SHP77 (cell line): ENCODE measurements at regions not wholly inside any gene's neighbourhood (a gene's known extent, or its start where the extent isn't known, plus 50 kb on each side); places are given as distances from the start of the nearest gene placed in this dataset.
"Not testable (repeated sequence)": the region's sequence is repeated elsewhere in the genome, so short reads cannot be mapped to it uniquely, and the experiment has no call there.

Experiments
- DNase-seq, 2 experiments: peaks; one replicate each; lab custom pipeline; 2025; lab: John Stamatoyannopoulos, UW

DNA sequence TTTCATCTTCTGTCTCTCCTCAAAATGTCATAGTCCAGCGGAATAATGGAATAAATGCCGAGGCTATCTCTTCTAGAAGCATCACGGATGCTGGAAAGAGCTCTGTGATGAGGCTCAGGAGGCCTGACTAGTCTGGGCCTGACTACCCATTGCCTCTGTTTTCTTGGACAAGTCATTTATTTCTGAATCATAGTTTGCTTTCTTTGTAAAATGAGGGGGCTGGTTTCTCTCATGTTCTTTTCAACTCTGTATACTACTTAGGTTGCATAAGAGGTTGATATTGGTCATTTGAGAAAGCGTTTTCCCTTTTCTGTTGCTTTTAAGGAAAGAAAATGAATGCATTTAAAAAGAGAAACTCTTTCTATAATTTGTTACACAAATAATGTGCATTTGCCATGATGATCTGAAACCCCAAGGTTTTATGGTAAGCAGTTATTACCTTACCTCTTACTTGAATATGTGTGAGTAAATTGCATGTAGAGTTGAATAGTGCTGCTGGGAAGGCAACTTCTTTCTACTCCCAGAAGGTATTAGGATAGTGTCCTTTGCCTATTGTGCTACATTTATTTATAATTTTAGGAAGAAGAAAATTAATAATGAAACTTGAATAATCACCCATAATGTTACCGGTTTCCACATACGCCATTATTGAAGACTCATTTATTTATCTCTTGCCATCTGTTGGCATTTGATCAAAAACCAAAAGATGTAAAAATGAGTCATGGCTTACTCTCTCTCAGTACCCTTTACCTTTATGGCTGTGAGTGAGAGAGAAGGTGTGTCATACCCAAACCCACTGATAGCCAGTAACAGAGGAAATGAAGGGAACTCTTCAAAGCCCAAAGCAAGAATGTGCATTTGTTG lies 179.1 kb downstream of the FASLG start:
- no peak for DNase-seq

GRCh38 chr1:172838680-172839313 lies 179.9 kb downstream of the FASLG start:
- no peak for DNase-seq

GRCh38 chr1:172839639-172840038 lies 180.7 kb downstream of the FASLG start:
- DNase-seq = not testable (repeated sequence)

- no peak for DNase-seq
Observed at GRCh38 chr1:172843444-172843843, 184.5 kb downstream of the FASLG start.

DNA sequence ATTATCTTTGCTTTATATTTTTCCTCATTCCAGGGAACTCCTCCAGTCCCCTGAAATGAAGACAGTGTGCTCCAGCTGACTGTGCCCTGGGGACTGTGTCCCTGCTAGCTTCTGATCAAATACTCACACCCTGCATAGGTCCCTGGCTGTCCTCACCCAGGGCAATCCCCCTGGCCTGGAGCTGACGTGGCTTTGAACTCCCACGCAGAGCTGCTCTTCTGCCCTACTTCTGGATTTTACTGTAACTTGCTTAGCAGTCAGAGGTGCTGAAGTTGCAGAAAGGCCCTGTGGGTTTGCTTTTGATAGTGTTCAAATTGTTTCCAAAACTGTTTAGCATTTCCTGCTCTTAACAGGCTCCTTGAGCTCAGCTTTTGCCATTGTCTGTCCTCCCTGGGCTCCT lies 186.5 kb downstream of the FASLG start:
- DNase-seq = no peak

GRCh38 chr1:172845865-172846264 lies 187.0 kb downstream of the FASLG start:
- no peak for DNase-seq

GRCh38 chr1:172847814-172848213 lies 188.9 kb downstream of the FASLG start:
- DNase-seq = not testable (repeated sequence)

DNA sequence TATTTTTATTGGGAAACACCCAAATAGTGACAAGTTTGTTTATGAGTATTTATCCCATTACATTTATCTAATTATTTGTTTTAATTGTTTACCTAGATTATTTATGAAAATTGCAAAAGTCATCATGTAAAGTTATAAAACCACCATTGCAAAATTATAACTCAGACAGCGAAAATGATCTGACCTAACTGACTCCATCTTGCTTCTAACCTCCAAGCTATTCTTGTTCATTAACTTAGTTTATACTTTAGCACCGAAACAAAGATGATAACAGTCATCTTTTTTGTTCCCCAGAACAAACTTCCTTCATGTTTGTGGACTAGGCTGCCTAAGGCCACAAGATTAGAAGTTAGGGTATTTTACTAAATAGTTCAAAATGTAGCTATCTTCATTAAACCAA lies 190.8 kb downstream of the FASLG start:
- DNase-seq = no peak

- no peak for DNase-seq
Observed at GRCh38 chr1:172851077-172851476, 192.2 kb downstream of the FASLG start.

- DNase-seq = no peak
Observed at GRCh38 chr1:172851856-172852255, 193.0 kb downstream of the FASLG start.

DNA sequence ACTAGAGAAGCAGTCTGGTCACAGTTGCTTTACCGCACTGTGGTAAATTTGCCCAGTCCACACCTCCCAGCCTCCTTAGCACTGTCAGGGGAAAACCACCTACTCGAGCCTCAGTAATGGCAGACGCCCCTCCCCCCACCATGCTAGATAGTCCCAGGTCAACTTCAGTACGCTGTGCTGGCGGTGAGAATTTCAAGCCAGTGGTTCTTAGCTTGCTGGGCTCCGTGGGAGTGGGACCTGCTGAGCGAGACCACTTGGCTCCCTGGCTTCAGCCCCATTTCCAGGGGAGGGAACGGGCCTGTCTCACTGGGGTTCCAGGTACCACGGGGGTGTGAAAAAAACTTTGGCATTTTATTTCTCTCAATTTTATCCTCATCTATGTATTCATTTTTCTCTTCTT lies 194.8 kb downstream of the TNFSF18 start:
- not testable (repeated sequence) for DNase-seq

- no peak for DNase-seq
Observed at GRCh38 chr1:172863031-172863430, 187.7 kb downstream of the TNFSF18 start.

DNA sequence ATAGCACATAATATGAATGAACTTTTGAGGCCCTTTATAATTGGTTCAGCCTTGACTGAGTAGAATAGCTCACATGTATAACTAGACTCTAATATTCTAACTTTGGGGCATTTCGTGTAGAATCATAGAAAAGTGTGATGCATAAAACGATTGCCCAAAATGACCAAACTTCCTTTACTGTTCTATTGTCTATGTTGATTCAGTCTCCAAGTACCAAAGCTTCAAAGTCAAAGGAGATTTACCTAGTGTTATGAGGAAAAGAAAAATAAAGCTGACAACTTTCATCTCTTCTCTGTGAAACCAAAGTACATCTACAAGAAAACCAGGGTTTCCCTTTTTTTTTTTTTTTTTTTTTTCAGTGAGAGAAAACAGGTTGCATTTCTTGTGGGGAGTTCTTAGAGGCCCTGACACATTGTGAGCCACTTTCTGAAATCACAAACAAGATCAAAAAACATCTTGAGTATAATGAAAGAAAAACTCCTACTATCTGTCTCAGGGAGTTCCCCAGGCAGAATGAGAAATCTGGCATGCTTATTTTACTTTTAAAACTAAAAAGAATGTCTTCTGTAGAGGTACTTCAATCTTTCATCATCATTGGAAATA lies 183.4 kb downstream of the TNFSF18 start:
- DNase-seq = no peak

GRCh38 chr1:172870901-172871606 lies 179.7 kb downstream of the TNFSF18 start:
- DNase-seq = no peak

GRCh38 chr1:172874950-172875349 lies 175.8 kb downstream of the TNFSF18 start:
- DNase-seq = no peak

GRCh38 chr1:172875892-172876291 lies 174.8 kb downstream of the TNFSF18 start:
- no peak for DNase-seq

DNA sequence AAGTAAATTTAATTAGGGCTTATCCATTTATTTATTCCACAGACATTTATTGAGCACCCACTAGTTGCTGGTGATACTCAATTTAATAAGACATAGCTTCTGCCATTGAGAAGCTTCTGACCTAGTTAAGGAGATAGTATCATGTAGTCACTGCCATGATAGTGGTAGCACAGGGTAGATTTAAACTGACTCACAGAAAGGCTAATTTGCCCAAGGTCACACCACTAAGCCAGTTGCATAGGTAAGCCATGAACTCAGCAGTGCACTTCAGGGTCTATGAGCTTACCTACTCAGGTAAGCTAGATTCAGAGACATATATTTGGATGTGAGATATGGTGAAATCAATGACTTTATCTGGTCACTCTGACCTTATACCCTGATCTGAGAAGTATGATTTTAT lies 168.4 kb downstream of the TNFSF18 start:
- no peak for DNase-seq

DNA sequence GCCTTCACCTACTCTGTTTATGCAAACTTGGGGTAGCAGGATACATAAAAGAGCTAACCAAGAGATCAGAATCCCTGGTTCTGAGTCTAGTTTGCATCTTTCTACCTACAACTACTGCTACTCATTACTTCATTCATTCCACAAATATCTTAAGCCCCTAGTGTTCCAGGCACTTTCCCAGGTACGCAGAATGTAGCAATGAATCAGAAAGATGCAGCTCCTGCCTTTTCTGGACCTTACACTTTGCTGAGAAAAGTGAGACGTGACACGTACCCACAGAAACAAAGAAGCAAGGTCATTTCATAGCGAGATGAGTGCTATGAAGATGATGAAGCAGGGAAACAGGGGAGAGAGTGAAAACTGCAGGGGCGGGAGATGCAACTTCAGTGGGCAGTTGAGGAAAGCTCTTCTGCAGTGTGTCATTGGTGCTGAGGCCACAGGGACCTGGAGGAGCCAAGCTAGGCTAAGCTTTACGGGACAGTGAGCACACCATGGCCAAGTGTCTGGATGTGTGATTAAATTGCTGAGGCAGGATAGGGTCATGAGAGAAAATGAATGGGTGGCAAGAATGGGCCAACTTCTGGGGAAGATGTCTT lies 167.9 kb downstream of the TNFSF18 start:
- no peak for DNase-seq

DNA sequence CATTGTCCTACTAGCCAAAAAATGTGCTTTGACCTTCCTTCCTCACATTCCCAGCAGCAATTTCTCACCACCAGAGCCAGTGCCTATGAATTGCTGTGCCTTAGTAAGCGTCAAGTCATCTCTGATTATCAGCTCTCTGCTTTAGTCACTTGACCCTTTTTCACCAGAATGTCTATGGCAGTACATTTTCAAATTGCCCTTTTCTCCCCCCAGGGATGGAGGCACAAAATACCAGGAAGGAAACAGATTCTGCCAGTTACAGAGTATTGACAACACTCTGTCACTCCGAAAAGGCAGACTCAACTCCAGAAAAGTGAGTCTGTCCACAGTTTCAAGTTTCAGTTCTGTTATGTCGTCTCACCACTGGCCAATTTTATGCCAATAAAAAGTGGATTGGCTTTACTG lies 167.4 kb downstream of the TNFSF18 start:
- DNase-seq = no peak

DNA sequence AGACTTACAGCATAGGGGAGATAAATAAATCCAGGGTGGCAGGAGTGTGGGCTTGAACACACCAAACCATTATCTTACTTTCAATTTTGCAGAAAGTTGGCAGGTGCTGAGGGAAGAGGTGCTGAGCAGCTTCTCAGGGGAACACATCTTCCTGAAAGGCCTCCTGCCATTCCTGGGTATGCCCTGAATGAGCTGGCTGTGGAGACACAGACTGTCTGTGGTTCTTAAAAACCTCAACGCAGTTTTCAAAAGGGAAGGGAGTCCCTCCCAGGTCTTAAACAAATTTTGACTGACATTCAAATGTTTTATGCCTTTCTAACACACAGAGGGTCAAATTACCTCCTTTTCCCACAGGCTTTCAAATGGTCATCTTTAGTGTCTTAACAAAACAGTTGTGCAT lies 166.9 kb downstream of the TNFSF18 start:
- DNase-seq = no peak

DNA sequence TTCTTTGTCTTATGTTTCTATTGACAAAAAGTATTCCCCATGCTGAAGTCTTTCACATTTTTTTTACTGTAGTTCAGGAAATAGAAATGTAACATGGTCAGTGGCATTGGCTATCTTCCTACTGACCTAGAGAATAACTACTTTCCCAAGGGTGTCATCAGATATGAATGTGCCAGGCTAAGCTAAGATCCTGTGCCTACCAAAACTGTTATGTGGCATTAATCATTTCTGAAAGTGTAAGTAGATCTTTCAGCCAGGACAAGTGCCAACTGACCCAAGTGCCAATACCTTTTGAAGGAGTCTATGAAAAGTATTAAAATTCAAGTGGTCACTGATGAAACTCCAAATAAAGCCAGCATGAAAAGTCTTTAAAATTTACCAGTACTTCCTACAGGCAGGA lies 165.3 kb downstream of the TNFSF18 start:
- DNase-seq = no peak

DNA sequence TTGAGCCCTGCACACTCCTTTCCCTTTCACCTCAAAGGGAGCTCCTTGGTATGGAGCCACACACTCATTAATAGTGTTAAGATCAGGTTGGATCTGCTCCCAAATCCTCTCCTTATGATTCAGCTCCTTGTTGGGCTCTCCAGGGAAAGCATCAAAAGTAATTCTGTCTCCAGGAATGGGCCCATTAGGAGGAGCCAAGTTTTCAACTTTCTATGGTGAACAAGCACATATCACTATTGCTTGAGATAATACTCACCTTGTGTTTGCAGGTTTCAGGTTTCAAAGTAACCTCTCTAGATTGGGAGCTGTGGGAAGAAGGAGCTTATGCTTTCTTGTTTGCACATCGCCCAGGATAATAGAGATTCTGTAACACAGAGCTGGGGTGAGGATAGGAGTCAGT lies 164.8 kb downstream of the TNFSF18 start:
- no peak for DNase-seq
